ENCODE measurements at regions not wholly inside any gene's neighbourhood (a gene's known extent, or its start where the extent isn't known, plus 50 kb on each side); places are given as distances from the start of the nearest gene placed in this dataset.

DNA sequence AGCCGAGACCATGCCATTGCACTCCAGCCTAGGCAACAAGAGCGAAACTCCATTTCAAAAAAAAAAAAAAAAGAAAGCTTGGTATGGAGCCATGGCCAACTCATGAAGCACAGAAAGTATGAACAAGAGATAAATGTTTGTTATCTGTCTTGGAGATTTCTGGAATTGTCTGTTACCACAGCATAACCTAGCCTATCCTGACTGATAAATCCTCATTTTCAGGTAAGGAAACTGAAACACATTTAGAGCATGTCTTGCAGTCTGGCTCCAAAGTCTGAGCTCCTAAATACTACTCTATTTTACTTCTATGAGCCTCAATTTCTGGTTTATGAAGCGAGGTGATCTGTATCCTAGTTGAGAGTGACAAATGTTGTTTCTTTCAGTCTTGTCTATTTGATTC, 68.3 kb upstream of the SLC44A1 start (continued):
- TF ChIP-seq, protein P1, sequence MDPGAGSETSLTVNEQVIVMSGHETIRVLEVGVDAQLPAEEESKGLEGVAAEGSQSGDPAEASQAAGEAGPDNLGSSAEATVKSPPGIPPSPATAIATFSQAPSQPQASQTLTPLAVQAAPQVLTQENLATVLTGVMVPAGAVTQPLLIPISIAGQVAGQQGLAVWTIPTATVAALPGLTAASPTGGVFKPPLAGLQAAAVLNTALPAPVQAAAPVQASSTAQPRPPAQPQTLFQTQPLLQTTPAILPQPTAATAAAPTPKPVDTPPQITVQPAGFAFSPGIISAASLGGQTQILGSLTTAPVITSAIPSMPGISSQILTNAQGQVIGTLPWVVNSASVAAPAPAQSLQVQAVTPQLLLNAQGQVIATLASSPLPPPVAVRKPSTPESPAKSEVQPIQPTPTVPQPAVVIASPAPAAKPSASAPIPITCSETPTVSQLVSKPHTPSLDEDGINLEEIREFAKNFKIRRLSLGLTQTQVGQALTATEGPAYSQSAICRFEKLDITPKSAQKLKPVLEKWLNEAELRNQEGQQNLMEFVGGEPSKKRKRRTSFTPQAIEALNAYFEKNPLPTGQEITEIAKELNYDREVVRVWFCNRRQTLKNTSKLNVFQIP (CRISPR knock-in tag; IDR thresholded peaks at IDR 0.05; ENCODE audit: borderline replicate concordance, low read depth) = no peak
- TF ChIP-seq GLIS3 (CRISPR knock-in tag; IDR thresholded peaks at IDR 0.05) (no peak), ZNF565 (CRISPR knock-in tag; conservative IDR thresholded peaks at IDR 0.05; ENCODE audit: low read depth) (no peak), SNAI2 (CRISPR knock-in tag; IDR thresholded peaks at IDR 0.05) (no peak), RARB (CRISPR knock-in tag; IDR thresholded peaks at IDR 0.05) (no peak)

DNA sequence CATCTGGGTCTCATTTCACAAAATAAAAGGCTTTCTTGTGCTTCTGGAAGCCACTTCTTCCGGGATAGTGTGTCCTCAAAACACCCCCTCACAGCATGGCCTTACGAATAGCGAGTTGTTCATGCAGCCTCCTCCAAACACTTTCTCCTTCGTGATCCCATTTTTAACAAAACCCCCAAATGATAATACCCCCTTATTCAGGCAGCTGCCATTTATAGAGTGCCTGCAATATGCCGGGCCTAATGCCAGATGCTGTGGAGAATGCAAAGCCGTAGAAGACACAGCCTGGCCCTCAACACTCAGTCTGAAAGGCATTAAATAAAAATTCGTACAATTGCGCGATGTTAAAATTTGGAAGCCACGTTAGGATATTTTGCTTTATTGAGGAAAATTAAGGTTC, 66.4 kb upstream of the SLC44A1 start:
- TF ChIP-seq, protein P1 (CRISPR knock-in tag; IDR thresholded peaks at IDR 0.05; ENCODE audit: borderline replicate concordance, low read depth) = no peak
- TF ChIP-seq CSDC2 (CRISPR knock-in tag; IDR thresholded peaks at IDR 0.05) = no peak
- ATAC-seq = no peak

DNA sequence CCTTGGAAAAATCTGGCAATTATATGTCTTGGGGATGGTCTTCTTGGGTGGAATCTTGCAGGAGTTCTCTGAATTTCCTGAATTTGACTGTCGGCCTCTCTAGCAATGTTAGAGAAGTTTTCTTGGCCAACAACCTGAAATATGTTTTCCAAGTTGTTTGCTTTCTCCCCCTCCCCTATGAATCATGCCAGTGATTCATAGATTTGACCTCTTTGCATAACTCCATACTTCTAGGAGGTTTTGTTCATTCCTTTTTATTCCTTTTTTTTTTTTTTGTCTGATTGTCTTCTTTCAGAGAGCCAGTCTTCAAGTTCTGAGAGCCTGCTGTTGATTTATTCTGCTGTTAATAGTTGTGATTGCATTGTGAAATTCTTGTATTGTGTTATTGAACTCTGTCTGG, 56.7 kb upstream of the SLC44A1 start:
- TF ChIP-seq, protein P2, sequence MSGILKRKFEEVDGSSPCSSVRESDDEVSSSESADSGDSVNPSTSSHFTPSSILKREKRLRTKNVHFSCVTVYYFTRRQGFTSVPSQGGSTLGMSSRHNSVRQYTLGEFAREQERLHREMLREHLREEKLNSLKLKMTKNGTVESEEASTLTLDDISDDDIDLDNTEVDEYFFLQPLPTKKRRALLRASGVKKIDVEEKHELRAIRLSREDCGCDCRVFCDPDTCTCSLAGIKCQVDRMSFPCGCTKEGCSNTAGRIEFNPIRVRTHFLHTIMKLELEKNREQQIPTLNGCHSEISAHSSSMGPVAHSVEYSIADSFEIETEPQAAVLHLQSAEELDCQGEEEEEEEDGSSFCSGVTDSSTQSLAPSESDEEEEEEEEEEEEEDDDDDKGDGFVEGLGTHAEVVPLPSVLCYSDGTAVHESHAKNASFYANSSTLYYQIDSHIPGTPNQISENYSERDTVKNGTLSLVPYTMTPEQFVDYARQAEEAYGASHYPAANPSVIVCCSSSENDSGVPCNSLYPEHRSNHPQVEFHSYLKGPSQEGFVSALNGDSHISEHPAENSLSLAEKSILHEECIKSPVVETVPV (CRISPR knock-in tag; IDR thresholded peaks at IDR 0.05) = no peak
- TF ChIP-seq ISL1 (CRISPR knock-in tag; IDR thresholded peaks at IDR 0.05) (no peak), ZNF70 (CRISPR knock-in tag; IDR thresholded peaks at IDR 0.05) (no peak), ZFP3 (CRISPR knock-in tag; IDR thresholded peaks at IDR 0.05) (no peak), ARNTL (CRISPR knock-in tag; IDR thresholded peaks at IDR 0.05; ENCODE audit: borderline replicate concordance, low read depth) (no peak), ZNF565 (CRISPR knock-in tag; conservative IDR thresholded peaks at IDR 0.05; ENCODE audit: low read depth) (no peak), GLIS3 (CRISPR knock-in tag; IDR thresholded peaks at IDR 0.05) (no peak), TOX (CRISPR knock-in tag; IDR thresholded peaks at IDR 0.05; ENCODE audit: borderline replicate concordance) (no peak), CSDC2 (CRISPR knock-in tag; IDR thresholded peaks at IDR 0.05) (no peak), ZC3H10 (CRISPR knock-in tag; IDR thresholded peaks at IDR 0.05) (no peak), ZNF8 (CRISPR knock-in tag; IDR thresholded peaks at IDR 0.05) (no peak), OSR1 (CRISPR knock-in tag; IDR thresholded peaks at IDR 0.05) (no peak), RARB (CRISPR knock-in tag; IDR thresholded peaks at IDR 0.05) (no peak), PPARA (CRISPR knock-in tag; IDR thresholded peaks at IDR 0.05; ENCODE audit: borderline replicate concordance) (no peak), TCF4 (CRISPR knock-in tag; IDR thresholded peaks at IDR 0.05; ENCODE audit: borderline replicate concordance) (no peak)
- TF ChIP-seq, protein P1 (CRISPR knock-in tag; IDR thresholded peaks at IDR 0.05; ENCODE audit: borderline replicate concordance, low read depth) = no peak
- TF ChIP-seq, protein P3, sequence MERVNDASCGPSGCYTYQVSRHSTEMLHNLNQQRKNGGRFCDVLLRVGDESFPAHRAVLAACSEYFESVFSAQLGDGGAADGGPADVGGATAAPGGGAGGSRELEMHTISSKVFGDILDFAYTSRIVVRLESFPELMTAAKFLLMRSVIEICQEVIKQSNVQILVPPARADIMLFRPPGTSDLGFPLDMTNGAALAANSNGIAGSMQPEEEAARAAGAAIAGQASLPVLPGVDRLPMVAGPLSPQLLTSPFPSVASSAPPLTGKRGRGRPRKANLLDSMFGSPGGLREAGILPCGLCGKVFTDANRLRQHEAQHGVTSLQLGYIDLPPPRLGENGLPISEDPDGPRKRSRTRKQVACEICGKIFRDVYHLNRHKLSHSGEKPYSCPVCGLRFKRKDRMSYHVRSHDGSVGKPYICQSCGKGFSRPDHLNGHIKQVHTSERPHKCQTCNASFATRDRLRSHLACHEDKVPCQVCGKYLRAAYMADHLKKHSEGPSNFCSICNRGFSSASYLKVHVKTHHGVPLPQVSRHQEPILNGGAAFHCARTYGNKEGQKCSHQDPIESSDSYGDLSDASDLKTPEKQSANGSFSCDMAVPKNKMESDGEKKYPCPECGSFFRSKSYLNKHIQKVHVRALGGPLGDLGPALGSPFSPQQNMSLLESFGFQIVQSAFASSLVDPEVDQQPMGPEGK (CRISPR knock-in tag; IDR thresholded peaks at IDR 0.05; ENCODE audit: borderline replicate concordance) = no peak
- TF ChIP-seq, protein P4, sequence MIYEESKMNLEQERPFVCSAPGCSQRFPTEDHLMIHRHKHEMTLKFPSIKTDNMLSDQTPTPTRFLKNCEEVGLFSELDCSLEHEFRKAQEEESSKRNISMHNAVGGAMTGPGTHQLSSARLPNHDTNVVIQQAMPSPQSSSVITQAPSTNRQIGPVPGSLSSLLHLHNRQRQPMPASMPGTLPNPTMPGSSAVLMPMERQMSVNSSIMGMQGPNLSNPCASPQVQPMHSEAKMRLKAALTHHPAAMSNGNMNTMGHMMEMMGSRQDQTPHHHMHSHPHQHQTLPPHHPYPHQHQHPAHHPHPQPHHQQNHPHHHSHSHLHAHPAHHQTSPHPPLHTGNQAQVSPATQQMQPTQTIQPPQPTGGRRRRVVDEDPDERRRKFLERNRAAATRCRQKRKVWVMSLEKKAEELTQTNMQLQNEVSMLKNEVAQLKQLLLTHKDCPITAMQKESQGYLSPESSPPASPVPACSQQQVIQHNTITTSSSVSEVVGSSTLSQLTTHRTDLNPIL (CRISPR knock-in tag; IDR thresholded peaks at IDR 0.05; ENCODE audit: low read depth) = no peak
- TF ChIP-seq, protein P5, sequence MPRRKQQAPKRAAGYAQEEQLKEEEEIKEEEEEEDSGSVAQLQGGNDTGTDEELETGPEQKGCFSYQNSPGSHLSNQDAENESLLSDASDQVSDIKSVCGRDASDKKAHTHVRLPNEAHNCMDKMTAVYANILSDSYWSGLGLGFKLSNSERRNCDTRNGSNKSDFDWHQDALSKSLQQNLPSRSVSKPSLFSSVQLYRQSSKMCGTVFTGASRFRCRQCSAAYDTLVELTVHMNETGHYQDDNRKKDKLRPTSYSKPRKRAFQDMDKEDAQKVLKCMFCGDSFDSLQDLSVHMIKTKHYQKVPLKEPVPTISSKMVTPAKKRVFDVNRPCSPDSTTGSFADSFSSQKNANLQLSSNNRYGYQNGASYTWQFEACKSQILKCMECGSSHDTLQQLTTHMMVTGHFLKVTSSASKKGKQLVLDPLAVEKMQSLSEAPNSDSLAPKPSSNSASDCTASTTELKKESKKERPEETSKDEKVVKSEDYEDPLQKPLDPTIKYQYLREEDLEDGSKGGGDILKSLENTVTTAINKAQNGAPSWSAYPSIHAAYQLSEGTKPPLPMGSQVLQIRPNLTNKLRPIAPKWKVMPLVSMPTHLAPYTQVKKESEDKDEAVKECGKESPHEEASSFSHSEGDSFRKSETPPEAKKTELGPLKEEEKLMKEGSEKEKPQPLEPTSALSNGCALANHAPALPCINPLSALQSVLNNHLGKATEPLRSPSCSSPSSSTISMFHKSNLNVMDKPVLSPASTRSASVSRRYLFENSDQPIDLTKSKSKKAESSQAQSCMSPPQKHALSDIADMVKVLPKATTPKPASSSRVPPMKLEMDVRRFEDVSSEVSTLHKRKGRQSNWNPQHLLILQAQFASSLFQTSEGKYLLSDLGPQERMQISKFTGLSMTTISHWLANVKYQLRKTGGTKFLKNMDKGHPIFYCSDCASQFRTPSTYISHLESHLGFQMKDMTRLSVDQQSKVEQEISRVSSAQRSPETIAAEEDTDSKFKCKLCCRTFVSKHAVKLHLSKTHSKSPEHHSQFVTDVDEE (CRISPR knock-in tag; IDR thresholded peaks at IDR 0.05) = no peak

More for the DNA sequence above, 56.7 kb upstream of the SLC44A1 start:
- ATAC-seq = peak; percentile 75
